ENCODE measurements at regions not wholly inside any gene's neighbourhood (a gene's known extent, or its start where the extent isn't known, plus 50 kb on each side); places are given as distances from the start of the nearest gene placed in this dataset.
"Not testable (repeated sequence)": the region's sequence is repeated elsewhere in the genome, so short reads cannot be mapped to it uniquely, and the experiment has no call there.

DNA sequence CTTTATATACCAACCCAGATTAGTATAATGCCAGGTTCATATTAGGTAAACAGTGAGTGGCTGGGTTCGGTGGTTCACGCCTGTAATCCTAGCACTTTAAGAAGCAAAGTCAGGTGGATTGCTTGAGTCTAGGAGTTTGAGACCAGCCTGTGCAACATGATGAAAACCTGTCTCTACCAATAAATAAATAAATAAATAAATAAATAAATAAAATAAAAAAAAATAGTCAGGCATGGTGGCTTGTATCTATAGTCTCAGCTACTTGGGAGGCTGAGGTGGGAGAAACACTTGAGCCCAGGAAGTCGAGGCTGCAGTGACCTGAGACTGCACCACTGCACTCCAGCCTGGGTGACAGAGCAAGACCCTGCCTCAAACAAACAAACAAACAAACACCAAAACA is 96.9 kb downstream of the CTH start:
- TF ChIP-seq, protein P1, sequence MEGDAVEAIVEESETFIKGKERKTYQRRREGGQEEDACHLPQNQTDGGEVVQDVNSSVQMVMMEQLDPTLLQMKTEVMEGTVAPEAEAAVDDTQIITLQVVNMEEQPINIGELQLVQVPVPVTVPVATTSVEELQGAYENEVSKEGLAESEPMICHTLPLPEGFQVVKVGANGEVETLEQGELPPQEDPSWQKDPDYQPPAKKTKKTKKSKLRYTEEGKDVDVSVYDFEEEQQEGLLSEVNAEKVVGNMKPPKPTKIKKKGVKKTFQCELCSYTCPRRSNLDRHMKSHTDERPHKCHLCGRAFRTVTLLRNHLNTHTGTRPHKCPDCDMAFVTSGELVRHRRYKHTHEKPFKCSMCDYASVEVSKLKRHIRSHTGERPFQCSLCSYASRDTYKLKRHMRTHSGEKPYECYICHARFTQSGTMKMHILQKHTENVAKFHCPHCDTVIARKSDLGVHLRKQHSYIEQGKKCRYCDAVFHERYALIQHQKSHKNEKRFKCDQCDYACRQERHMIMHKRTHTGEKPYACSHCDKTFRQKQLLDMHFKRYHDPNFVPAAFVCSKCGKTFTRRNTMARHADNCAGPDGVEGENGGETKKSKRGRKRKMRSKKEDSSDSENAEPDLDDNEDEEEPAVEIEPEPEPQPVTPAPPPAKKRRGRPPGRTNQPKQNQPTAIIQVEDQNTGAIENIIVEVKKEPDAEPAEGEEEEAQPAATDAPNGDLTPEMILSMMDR (optimal IDR thresholded peaks at IDR 0.05 in 1 of 3, IDR thresholded peaks at IDR 0.05 in 1 of 3, conservative IDR thresholded peaks at IDR 0.05 in 1 of 3; ENCODE audit: extremely low read depth in 1 of 3, insufficient read depth in 2 of 3, low read length in 3 of 3): not testable (repeated sequence)
- not testable (repeated sequence) for TF ChIP-seq EZH2 (IDR thresholded peaks at IDR 0.05; ENCODE audit: low read length)
